Astrocyte (in vitro differentiated cells and primary cell): ENCODE measurements at regions not wholly inside any gene's neighbourhood (a gene's known extent, or its start where the extent isn't known, plus 50 kb on each side); places are given as distances from the start of the nearest gene placed in this dataset.

Experiments
- CTCF ChIP-seq: IDR thresholded peaks from 2 replicates; pipeline ENCODE4 v1.5.1; 2011; ENCODE audit warnings: low read depth, mild to moderate bottlenecking, inconsistent platforms, low read length, moderate library complexity; ENCODE audit not compliant: insufficient read depth
- EZH2 ChIP-seq: IDR thresholded peaks from 2 replicates; pipeline ENCODE4 v1.6.1; 2012; ENCODE audit warnings: mild to moderate bottlenecking, low read length, inconsistent platforms; ENCODE audit not compliant: insufficient read depth

- TF ChIP-seq CTCF (no peak), EZH2 (no peak)
Measured at GRCh38 chr3:166425021-166425420, 587.8 kb upstream of the BCHE start.
